Endothelial cell (in vitro differentiated cells): ENCODE measurements at regions not wholly inside any gene's neighbourhood (a gene's known extent, or its start where the extent isn't known, plus 50 kb on each side); places are given as distances from the start of the nearest gene placed in this dataset.

ENCODE experiments used
- DNase-seq: peaks from one replicate; pipeline ENCODE4 v3.0.0; 2021; ENCODE audit warnings: low spot score
- H3K27ac Mint-ChIP-seq: one replicate; pipeline ENCODE4 v1.8.0; 2021; ENCODE audit warnings: mixed read lengths, inconsistent platforms; ENCODE audit not compliant: unreplicated experiment
- H3K27me3 Mint-ChIP-seq: one replicate; pipeline ENCODE4 v1.8.0; 2021; ENCODE audit warnings: mild to moderate bottlenecking, moderate library complexity, mixed read lengths, inconsistent platforms; ENCODE audit not compliant: unreplicated experiment
- H3K36me3 Mint-ChIP-seq: one replicate; pipeline ENCODE4 v1.8.0; 2021; ENCODE audit warnings: mild to moderate bottlenecking, low read depth, mixed read lengths, inconsistent platforms; ENCODE audit not compliant: unreplicated experiment
- H3K4me1 Mint-ChIP-seq: one replicate; pipeline ENCODE4 v1.8.0; 2021; ENCODE audit warnings: mild to moderate bottlenecking, mixed read lengths, inconsistent platforms; ENCODE audit not compliant: unreplicated experiment
- H3K4me3 Mint-ChIP-seq: one replicate; pipeline ENCODE4 v1.8.0; 2021; ENCODE audit warnings: mild to moderate bottlenecking, mixed read lengths, inconsistent platforms; ENCODE audit not compliant: unreplicated experiment
- H3K9me3 Mint-ChIP-seq: one replicate; pipeline ENCODE4 v1.8.0; 2021; ENCODE audit warnings: mixed read lengths, inconsistent platforms; ENCODE audit not compliant: unreplicated experiment
- TF ChIP-seq, protein P1 (sequence below): fragments of 200-600 bp; sonication (generic); IDR thresholded peaks from one replicate; pipeline ENCODE4 v1.5.0; 2021; ENCODE audit warnings: antibody characterized with exemption; ENCODE audit not compliant: unreplicated experiment

DNA sequence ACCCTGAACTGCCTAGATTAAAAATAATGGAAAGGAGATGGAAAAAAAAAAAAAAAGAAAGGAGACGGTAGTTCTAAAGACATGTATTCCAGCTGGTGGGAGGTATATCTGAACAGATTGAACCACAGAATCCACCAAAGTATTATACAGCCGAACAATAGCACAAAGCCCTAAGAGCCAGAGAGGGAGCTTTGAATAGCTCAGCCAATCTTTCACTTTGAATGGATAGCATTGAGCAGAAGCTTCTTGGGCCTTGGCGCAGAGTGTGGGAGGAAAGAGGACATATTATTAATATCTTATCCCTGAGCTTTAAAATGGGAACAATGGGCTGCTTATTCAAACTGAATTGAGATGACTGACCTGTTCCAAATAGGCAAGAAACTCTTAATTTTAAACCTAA is 147.8 kb upstream of the PAQR3 start:
- Mint-ChIP-seq H3K4me3 (no peak overlapping the region), H3K27me3 (no peaks in the 10 kb centered on the region), H3K36me3 (no peaks in the 10 kb centered on the region), H3K9me3 (no peaks in the 10 kb centered on the region), H3K27ac (no peak overlapping the region), H3K4me1 (no peaks in the 10 kb centered on the region)
- TF ChIP-seq, protein P1, sequence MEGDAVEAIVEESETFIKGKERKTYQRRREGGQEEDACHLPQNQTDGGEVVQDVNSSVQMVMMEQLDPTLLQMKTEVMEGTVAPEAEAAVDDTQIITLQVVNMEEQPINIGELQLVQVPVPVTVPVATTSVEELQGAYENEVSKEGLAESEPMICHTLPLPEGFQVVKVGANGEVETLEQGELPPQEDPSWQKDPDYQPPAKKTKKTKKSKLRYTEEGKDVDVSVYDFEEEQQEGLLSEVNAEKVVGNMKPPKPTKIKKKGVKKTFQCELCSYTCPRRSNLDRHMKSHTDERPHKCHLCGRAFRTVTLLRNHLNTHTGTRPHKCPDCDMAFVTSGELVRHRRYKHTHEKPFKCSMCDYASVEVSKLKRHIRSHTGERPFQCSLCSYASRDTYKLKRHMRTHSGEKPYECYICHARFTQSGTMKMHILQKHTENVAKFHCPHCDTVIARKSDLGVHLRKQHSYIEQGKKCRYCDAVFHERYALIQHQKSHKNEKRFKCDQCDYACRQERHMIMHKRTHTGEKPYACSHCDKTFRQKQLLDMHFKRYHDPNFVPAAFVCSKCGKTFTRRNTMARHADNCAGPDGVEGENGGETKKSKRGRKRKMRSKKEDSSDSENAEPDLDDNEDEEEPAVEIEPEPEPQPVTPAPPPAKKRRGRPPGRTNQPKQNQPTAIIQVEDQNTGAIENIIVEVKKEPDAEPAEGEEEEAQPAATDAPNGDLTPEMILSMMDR = no peak
- no peak for DNase-seq

DNA sequence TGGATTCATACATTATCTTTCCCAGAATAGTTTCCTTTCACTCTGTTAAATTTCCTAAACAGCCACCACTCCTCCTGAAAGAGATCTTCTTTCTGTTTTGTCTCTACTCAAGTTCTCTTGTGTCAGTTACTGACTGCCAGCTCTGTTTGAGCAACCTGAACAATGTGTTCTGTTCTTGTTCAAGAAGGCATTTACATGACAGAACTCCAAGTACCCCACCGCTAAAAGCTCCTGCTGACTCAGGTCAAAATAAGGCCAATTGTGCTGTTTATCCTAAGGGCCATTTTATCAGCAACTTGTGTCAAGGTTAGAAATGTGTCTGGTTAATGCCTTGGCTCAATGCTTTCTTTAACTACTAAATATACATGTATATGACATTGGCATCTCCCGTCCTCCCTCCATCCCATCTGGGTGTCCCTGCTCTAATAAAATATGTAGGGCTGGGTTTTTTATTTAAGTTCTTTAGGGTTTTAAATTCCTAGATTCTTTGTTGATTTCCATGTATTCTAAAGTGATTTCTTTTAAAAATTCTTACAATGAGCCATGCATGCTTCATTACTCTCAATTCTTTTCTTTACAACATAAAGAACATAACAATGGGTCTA is 144.3 kb upstream of the PAQR3 start:
- no peaks in the 10 kb centered on the region for H3K36me3 Mint-ChIP-seq
- no peaks in the 10 kb centered on the region for H3K4me1 Mint-ChIP-seq
- no peak overlapping the region for H3K27ac Mint-ChIP-seq
- no peaks in the 10 kb centered on the region for H3K9me3 Mint-ChIP-seq
- no peak for DNase-seq
- H3K27me3 Mint-ChIP-seq = no peaks in the 10 kb centered on the region
- TF ChIP-seq, protein P1 = no peak
- no peak overlapping the region for H3K4me3 Mint-ChIP-seq

DNA sequence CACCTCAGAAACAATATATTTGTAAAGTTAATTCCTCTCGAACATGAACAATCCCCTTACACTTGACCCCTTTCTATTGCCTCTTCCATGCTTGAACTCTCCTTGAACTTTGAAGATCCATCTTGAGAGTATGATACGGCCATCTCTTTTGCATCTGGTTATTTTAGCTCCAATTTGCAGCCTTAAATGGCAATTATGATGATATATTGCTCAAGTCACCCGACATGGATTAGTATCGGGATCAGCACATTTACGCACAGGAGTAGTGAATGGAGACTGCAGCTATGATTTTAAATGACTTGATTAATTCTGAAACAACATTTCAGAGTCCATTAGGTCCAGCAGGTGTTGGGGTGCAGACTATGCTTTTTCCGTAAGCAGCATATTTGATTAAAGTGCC is 143.8 kb upstream of the PAQR3 start:
- no peaks in the 10 kb centered on the region for H3K4me1 Mint-ChIP-seq
- no peaks in the 10 kb centered on the region for H3K36me3 Mint-ChIP-seq
- no peak overlapping the region for H3K4me3 Mint-ChIP-seq
- no peaks in the 10 kb centered on the region for H3K9me3 Mint-ChIP-seq
- no peaks in the 10 kb centered on the region for H3K27me3 Mint-ChIP-seq
- no peak for DNase-seq
- TF ChIP-seq, protein P1 = no peak
- H3K27ac Mint-ChIP-seq = no peak overlapping the region

DNA sequence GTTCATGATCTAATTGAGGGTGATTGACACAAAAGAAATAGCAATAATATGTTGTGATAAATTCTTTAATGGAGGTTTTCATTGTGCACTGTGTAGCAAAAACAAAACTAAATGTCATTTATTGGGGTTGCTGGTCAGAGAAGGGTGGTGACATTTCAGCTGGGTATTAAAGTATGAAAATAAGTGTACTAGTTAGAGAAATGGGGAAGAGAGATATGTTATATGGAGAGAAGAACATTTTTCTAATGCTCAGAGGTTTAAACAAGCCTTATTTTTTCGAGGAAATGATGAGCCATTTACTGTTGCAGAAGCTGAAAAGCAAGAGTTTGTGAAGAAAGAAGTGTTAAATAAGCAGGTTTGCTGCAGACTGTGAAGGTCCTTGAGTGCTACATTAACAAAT is 142.7 kb upstream of the PAQR3 start:
- Mint-ChIP-seq H3K36me3 (no peaks in the 10 kb centered on the region), H3K27ac (no peak overlapping the region), H3K9me3 (no peaks in the 10 kb centered on the region), H3K4me1 (no peaks in the 10 kb centered on the region), H3K27me3 (no peaks in the 10 kb centered on the region), H3K4me3 (no peak overlapping the region)
- no peak for DNase-seq
- TF ChIP-seq, protein P1 = no peak

DNA sequence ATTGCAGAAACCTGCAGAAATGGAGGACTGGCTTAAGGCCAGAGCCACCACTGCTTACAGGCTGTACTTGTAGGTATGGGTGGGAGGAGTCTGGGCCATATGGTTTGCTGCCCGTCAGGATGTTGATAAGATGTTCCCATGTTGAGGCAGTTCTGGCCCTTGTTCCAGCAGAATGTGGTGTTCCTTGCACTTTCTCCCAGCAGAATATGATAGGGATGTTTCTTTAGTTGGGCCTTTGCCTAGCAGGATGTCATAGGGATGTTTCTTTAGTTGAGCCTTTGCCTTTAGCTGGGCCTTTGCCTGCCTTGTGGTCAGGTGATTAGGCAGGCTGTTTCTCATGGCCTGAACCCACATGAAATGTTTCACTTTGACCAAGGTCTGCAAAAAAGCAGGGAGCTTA is 139.1 kb upstream of the PAQR3 start:
- H3K27ac Mint-ChIP-seq = no peak overlapping the region
- no peaks in the 10 kb centered on the region for H3K27me3 Mint-ChIP-seq
- no peaks in the 10 kb centered on the region for H3K9me3 Mint-ChIP-seq
- TF ChIP-seq, protein P1 = no peak
- H3K4me1 Mint-ChIP-seq = no peaks in the 10 kb centered on the region
- no peak overlapping the region for H3K4me3 Mint-ChIP-seq
- no peaks in the 10 kb centered on the region for H3K36me3 Mint-ChIP-seq
- no peak for DNase-seq
